GM19035 (cell line): ENCODE measurements at regions not wholly inside any gene's neighbourhood (a gene's known extent, or its start where the extent isn't known, plus 50 kb on each side); places are given as distances from the start of the nearest gene placed in this dataset.

ENCODE experiments used
- ATAC-seq: cut with Tn5 transposase; IDR thresholded peaks from one replicate; pipeline ENCODE4 v1.9.1; 2021; ENCODE audit not compliant: unreplicated experiment

DNA sequence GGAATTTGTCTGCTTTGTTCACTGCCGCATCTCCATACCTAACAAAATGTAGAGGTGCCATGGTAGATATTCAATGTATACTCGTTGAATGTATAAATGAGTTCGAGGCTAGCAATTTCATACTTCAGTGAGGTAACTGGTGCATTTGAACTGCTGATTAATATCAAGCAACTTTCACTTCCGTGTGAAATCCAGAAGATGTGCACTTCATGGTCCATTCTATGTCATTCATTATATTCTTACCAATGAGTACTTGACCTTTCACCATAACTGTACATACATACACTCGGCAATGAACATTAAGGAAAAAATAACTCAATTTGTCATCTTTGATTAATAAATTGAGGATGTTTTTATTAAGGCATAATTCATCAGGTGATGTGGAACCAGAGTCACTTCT, 598.5 kb downstream of the ZNF385D start:
- ATAC-seq: no peak

DNA sequence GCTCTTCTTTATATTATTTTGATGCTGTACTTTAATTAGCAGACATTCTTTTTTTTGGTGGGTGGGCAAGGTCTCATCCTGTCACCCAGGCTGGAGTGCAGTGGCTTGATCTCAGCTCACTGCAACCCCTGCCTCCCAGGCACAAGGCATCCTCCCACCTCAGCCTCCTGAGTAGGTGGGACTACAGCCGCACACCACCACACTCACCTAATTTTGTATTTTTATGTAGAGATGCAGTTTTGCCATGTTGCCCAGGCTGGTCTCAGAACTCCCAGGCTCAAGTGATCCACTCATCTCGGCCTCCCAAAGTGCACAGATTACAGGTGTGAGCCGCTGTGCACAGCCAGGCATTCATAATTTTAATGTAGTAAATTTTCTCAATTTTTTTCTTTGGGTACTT, 608.1 kb downstream of the ZNF385D start:
- ATAC-seq: no peak

DNA sequence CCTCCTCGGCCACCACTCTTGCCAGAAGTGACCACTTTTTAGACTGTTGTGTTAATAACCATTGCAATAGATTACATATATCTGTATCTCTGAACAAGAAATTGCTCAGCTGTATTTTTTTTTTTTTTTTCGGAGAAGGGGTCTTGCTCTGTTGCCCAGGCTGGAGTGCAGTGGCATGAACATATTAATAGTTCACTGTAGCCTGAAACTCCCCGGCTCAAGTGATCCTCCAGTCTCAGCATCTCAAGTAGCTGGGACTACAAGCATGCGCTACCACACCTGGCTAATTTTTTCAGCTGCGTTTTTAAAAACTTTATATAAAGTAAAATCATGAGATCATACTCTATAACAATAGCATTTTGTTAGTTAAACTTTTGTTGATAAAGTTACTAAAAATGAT, 609.0 kb downstream of the ZNF385D start:
- no peak for ATAC-seq

DNA sequence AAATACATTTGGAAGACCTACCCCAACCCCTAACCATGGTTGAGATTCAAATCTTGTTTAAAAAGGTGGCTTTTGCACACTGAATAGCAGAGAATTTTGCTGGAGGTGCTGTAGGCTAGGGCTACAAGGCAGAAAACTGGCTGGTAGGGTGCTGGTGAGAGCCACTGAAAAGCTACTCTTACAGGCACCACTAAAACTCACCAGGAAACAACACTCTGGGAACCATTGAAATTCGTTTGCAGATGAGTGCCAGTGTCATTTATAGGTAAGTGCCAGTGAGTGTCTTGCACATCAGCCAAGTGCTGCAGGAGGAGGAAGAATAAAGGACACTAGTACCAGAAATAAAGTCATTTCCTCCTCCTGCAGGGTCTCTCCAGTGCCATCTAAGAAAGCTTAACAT, 610.2 kb downstream of the ZNF385D start:
- ATAC-seq: no peak

DNA sequence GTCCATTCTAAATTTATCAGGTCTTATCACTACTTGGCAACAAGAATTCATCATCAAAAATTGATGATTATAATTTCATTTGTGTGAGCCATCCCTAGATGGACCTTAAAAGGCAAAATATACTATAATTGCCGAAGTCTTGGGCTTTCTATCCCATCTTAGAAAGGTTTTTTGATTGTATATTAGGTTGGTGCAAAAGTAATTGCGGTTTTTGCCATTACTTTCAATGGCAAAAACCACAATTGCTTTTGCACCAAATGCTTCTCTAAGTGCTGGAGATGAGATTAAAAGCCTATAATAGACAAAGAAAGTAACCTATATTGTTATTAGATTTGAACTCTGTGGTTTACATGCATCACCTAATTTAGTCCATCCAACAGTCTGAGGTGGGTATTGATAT, 612.9 kb downstream of the ZNF385D start:
- ATAC-seq: no peak

DNA sequence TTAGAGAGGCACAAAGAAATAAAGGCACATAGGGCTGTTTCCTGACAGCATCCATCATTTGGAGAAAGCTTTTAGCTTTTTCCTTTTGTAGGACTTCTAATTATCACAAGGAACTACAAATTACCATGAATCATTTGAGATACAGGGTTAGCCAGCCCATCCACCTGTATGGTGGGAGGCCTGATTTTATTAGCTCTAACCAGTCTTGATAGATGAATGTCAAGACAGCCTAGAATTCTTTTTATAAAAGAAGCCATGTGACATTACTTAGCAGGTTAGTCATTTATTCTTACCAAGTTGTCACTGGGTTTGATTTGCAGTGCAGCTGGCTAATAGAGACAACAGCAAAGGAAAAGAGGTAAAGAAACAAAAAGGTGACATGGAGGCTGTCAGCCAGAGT, 618.1 kb downstream of the ZNF385D start:
- no peak for ATAC-seq

DNA sequence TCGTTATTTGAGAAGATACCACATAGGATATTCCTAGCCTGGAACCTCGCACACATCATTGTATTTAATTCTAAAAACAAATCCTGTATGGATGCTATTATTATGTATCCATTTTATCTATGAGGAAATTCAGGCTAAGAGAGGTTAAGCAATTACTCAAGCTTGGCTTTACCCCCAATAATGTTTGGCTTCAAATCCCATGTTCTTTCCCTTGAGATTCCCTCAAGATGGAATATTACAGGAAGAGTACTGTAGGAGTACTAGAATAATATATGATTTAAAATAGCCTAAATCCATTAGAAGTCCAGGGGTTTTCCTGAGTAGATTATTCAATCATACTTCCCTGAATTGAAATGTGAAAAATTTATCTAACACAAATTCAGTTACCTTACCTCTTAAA, 630.2 kb downstream of the ZNF385D start:
- no peak for ATAC-seq

DNA sequence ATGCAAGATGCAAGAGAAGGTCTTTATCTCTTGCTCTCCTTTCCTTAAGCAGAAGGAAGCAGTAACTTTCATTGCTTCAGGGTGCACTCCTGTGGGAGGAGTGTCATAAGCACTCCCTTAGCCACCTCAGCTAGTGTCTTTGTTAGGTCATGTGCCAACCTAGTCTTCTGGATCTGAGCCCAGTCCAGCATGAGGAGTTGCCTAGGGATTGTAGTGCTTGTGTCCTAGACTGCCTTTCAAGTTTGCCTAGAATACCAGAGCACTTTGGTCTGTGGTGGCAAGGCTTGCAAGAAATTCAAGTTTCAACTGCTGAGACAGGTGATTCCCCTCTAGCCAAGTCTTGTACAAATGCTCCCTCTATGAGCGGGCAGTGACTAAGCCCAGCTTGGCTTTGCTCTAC, 633.6 kb downstream of the ZNF385D start:
- no peak for ATAC-seq

DNA sequence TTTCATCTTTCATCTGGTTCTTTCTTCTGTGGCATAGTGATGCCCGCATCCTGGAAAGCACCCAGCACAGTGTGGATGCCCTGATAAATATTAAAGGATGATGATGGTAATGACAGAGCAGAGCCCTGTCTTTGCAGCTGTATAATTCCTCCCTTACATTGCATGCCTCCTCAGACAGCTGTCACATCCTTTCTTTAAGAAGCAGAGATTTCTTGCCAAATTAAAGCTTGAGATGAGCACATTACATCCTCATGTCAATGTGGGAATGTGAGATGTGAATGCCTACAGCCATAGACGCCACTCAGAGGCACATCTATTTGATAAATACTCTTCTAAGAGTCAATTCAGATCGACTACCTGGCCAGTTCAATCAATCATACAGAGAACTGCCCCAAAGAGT, 642.0 kb downstream of the ZNF385D start:
- no peak for ATAC-seq

DNA sequence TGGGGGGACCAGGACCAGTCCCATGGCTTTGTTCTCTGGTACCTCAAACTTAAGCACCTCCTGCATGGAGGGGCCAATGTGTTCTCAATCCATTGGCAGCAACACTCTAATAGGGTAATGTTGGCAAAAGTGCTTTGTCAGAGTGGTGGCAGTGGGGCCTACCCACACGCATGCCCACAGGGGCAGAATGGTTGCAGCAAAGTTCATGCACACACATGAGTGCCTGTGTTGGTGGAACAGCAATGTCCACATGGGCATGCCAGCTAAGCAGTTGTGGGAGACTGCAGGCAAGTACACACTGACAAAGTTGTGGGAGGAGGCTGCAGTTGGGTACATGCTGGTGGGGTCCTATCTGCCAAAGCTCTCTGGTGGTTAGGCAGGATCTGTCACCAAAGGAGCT, 645.2 kb downstream of the ZNF385D start:
- ATAC-seq: no peak

DNA sequence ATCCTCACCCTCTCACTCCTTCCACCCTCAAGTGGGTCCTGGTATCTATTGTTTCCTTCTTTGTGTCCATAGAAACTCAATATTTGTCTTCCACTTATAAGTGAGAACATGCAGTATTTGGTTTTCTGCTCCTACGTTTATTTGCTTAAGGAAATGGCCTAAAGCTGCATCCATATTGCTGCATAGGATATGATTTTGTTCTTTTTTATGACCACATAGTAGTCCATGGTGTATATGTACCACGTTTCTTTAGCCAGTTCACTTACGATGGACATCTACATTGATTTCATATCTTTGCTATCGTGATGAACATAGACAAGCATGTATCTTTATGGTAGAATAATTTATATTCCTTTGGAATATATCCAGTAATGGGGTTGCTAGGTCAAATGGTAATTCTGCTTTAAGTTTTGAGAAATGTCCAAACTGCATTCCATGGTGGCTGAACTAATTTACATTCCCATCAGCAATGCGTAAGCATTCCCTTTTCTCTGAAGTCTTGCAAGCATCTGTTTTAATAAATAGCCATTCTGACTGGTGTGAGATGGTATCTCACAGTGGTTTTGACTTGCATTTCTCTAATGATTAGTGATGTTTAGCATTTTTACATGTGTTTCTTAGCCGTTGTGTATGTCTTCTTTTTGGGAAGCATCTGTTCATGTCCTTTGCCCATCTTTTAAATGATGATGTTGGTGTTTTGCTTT, 650.2 kb downstream of the ZNF385D start:
- no peak for ATAC-seq

DNA sequence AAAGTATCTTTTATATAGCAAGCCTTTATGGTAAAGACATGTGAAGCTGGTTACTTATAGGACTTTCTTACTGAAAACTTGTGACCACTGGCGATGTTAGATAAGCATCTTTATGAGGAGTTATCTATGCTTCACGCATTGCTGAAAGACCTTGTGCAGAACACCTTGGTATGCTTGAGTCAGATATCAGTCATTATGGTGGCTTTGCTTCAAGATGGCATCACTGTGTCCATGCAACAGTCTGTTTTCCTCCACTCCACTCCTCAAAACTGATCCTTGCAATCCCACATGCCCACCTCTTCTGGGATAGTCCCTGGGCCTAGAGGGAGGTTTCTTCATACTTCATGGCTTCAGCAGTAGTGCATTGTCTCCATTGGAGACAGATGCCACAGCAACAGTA, 656.3 kb downstream of the ZNF385D start:
- ATAC-seq: no peak

DNA sequence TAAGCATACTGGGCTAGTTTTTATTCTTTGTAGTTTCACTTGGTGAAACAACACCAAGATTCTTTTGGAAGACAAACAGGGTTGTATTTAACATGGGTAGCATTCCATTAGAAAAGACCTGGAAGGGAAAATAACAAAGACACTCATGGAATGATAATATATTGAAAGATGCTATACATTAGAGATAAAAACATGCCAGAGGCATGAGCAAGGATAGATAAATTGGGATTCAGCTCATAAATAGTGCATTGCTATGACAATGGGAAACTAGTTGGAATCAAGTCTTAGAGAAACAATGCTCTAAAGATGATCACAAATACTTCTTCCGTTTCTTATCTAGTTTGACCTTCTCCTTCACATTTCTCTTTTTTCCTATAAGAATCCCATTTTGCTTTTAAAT, 677.4 kb downstream of the ZNF385D start:
- ATAC-seq: no peak

DNA sequence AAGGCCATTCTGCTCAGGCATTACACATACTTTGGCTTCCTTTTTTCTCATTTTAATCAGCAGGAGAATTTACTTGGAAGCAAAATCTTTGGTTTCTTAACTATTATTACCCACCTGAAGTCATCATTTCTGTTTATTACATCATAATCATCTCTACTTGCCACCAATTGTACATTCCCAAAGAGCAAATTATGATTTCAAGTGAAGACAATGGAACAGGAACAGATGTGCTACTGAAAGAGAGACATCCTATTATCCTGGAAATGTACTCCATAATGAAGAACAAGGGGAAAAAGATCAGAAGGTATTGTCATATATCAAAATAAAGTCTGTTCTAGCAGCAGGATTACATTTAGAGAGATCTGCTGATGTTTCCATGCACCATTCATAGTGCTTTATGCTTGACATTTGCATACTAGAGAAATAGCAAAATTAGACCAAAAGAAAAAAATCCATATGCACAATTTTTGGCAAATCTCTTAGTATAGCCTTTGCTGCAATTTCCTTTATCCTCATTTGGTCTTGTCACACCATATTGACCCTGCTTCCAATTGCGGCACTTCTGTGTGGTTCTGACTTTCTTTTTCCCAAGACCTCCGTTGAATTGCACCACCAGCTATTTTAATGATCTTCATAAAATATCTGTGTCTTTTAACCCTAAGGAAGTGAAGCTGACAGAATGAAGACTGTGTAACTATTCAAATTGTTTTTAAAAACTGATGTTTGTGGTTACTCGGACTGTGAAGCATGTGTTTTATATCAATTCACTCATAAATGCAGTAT, 683.8 kb downstream of the ZNF385D start:
- no peak for ATAC-seq

DNA sequence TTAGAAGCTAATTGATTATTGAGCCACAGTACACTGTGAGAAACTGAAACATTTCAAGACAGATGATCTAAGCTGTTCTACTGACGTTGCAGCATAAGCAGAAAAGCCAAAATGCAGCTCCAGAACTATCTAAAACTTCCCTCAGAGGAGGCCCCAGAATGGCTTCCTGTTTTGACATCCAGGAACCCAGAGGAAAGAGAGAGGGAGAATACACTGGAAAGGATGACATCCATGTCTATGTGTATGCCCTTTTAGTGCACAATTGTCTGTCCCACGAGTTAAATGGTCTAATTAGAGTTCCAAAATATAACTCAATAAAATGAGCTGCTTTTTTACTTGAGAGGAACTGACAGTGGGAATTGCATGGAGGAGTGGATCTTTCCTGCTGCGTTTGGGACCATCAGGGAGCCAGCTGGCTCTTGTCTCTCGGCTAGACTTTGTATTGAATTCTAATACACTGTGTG, 688.1 kb downstream of the ZNF385D start:
- ATAC-seq: no peak

DNA sequence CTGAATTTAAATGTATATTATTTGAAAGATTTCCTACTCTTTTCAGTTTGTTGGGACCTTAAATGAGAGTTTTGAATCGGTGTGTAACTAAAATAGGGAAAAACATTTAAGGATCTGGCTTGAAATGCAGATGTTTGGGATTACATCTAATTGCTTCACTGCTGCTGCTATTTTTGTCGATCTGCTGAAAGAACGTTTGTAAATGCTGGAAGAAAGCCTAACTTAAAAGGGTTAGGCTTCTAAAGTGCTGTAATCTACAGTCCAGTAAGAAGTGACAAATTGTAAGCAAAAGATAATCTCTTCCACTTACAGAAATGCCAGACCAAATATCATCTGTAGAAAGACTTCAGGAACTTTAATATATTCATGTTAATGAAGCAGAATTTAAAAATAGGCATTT, 691.6 kb downstream of the ZNF385D start:
- no peak for ATAC-seq

DNA sequence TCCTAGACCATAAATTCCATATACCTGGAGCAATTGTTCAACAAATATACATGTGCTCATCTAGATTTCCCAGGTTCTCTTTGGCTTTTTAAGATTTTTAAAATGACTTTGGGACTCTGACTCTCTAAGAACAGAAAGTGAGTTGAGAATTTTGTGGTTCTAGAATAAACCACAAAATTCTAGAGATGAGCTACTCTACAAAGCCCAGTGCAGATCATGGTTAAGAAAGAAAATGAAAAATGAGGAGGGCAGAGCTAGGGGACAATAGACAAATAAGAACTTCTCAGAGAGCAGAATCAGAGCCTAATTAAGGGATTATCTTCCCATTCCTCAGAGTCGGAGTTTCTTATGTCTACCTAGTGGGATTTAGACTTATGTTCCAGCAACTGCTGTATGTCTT, 694.7 kb downstream of the ZNF385D start:
- ATAC-seq: no peak

DNA sequence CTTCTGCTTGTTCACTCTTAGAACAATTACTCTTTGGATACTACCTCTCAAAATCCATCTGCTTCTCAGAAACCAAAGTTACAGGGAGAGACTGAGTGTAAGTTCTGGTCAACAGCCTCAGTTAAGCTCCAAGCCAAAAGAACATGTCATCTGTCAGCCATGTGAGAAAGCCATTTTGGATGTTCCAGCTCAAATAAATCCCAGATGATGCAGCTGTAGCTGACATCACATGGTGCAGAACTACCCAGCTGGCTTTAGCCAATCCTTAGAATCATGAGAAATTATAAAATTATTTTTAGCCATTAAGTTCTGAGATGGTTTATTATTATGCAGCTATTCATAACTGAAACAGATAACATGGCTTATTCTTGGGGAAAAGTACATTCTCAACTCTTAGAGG, 696.0 kb downstream of the ZNF385D start:
- no peak for ATAC-seq

DNA sequence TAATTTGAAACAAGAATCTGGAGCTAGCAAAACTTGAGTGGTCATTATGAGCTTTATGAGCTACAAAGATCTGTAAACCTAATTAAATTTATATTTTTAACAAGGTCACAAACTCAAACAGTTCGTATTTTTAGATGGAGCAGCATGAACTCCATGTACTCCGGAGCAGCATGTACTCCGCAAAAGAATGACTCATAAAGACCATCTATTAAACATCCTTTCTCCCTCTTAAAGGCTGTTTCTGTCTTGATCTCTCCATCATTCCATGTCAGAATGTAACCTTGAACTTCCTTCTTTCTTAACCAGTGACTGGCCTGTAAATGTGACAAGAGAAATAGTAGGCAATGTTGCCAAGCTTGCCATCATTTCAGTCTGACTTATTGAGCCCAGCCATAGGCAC, 696.9 kb downstream of the ZNF385D start:
- no peak for ATAC-seq

DNA sequence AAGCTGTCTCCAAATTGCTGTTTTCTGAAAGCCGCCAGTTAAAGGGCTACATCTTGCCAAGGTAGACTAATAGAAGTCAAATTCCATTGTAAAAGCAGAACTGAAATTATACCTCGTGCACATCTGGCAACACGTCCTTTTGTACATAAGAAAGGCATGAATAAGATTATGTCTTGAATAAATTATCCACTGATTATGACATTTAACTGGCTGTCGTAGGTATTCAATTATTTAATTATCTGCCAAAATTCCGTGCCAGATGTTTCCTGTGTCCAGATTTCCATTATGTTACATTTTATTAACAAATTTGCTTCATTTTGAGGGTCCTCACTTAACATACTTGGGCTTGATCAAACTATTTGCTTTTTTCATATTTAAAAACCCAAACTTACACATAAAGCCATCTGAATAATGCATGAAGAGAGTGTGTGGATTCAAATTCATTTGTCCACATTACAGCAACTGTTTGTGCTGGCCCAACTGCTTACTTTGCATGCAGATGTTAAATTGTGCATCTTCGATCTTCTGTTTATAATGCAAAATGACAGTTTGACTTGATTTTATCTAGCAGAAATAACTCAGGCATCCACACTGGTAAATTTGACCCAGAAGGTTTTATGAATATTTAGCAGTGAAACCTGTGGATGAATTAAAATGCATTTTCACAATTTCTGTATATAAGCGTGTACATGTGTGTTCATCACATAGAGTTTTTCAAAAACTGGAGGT, 701.5 kb downstream of the ZNF385D start:
- ATAC-seq: no peak

DNA sequence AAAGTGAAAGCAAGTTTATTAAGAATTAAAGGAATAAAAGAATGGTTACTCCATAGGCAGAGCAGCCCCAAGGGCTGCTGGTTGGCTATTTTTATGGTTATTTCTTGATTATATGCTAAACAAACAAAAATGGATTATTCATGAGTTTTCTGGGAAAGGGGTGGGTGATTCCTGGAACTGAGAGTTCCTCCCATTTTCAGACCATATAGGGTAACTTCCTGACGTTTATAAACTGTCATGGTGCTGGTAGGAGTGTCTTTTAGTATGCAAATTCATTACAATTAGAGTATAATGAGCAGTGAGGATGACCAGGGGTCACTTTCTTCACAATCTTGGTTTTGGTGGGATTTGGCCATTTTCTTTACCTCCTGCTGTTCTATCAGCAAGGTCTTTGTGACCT, 707.9 kb downstream of the ZNF385D start:
- ATAC-seq: no peak

DNA sequence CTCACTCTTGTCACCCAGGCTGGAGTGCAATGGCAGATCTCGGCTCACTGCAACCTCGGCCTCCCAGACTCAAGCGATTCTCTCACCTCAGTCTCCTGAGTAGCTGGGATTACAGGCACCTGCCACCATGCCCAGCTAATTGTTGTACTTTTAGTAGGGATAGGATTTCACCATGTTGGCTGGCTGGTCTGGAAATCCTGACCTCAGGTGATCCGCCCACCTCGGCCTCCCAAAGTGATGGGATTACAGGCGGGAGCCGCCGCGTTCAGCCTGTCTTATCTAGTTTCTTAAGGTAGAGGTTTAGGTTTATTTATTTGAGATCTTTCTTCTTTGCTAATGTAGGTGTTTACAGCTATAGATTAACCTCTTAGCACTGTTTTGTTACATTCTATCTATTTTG, 708.8 kb downstream of the ZNF385D start:
- no peak for ATAC-seq
